HG03469 (cell line): ENCODE measurements at regions not wholly inside any gene's neighbourhood (a gene's known extent, or its start where the extent isn't known, plus 50 kb on each side); places are given as distances from the start of the nearest gene placed in this dataset.

Experiments used
- ATAC-seq: cut with Tn5 transposase; IDR thresholded peaks from one replicate; pipeline ENCODE4 v1.9.1; 2021; ENCODE audit warnings: mild to moderate bottlenecking, moderate library complexity, moderate number of reproducible peaks; ENCODE audit not compliant: unreplicated experiment

GRCh38 chr7:125592331-125592730 lies 662.7 kb upstream of the POT1 start:
- ATAC-seq = no peak

GRCh38 chr7:125573126-125573525 lies 643.5 kb upstream of the POT1 start:
- no peak for ATAC-seq

- no peak for ATAC-seq
Measured at GRCh38 chr7:125572414-125572813, 642.8 kb upstream of the POT1 start.

GRCh38 chr7:125568799-125569198 lies 639.2 kb upstream of the POT1 start:
- ATAC-seq = peak; percentile 99

- ATAC-seq = no peak
Measured at GRCh38 chr7:125567686-125568085, 638.1 kb upstream of the POT1 start.

- no peak for ATAC-seq
Measured at GRCh38 chr7:125563964-125564529, 634.4 kb upstream of the POT1 start.

- no peak for ATAC-seq
Measured at GRCh38 chr7:125563557-125563956, 633.9 kb upstream of the POT1 start.

GRCh38 chr7:125561006-125561405 lies 631.4 kb upstream of the POT1 start:
- ATAC-seq = no peak

- no peak for ATAC-seq
Measured at GRCh38 chr7:125559921-125560320, 630.3 kb upstream of the POT1 start.

- ATAC-seq = no peak
Measured at GRCh38 chr7:125555916-125556315, 626.3 kb upstream of the POT1 start.

GRCh38 chr7:125551008-125551407 lies 621.4 kb upstream of the POT1 start:
- ATAC-seq = no peak

GRCh38 chr7:125547505-125547904 lies 617.9 kb upstream of the POT1 start:
- ATAC-seq = no peak

GRCh38 chr7:125530553-125530952 lies 600.9 kb upstream of the POT1 start:
- ATAC-seq = no peak

- ATAC-seq = no peak
Measured at GRCh38 chr7:125529249-125529648, 599.6 kb upstream of the POT1 start.

- no peak for ATAC-seq
Measured at GRCh38 chr7:125526958-125527357, 597.3 kb upstream of the POT1 start.

- ATAC-seq = no peak
Measured at GRCh38 chr7:125526092-125526491, 596.5 kb upstream of the POT1 start.

- no peak for ATAC-seq
Measured at GRCh38 chr7:125516194-125516593, 586.6 kb upstream of the POT1 start.

GRCh38 chr7:125512373-125512772 lies 582.7 kb upstream of the POT1 start:
- no peak for ATAC-seq

GRCh38 chr7:125511310-125511709 lies 581.7 kb upstream of the POT1 start:
- no peak for ATAC-seq

GRCh38 chr7:125506331-125506730 lies 576.7 kb upstream of the POT1 start:
- ATAC-seq = no peak

- no peak for ATAC-seq
Measured at GRCh38 chr7:125504848-125505247, 575.2 kb upstream of the POT1 start.

- ATAC-seq = no peak
Measured at GRCh38 chr7:125495997-125496396, 566.4 kb upstream of the POT1 start.

- no peak for ATAC-seq
Measured at GRCh38 chr7:125492521-125492920, 562.9 kb upstream of the POT1 start.
